ENCODE measurements at regions not wholly inside any gene's neighbourhood (a gene's known extent, or its start where the extent isn't known, plus 50 kb on each side); places are given as distances from the start of the nearest gene placed in this dataset.

- TF ChIP-seq PBX3 (IDR thresholded peaks at IDR 0.05) (no peak), EHMT2 (IDR thresholded peaks at IDR 0.05; ENCODE audit: low read depth) (no peak), ZFP36 (IDR thresholded peaks at IDR 0.05; ENCODE audit: borderline replicate concordance, partially characterized antibody) (peak; percentile 57), ZSCAN20 (CRISPR knock-in tag; IDR thresholded peaks at IDR 0.05) (no peak)
- H3K4me2 ChIP-seq, result no peak overlapping the region
- 0% methylated on average over 2 of the region's 3 CpGs for WGBS (ENCODE audit: missing lambda C conversion rate)
- peaks cover 3% of the 10 kb centered on the region; the same call in 1 of the 3 replicates for H3K9me3 ChIP-seq
- no peak for DNase-seq (ENCODE audit: low read depth in 1 of 2, low spot score in 1 of 2)
- CTCF ChIA-PET, result no interaction called here
- H3K27ac ChIP-seq, result no peak overlapping the region
- POLR2A ChIA-PET, result no interaction called here
- FAIRE-seq, result no peak
- ATAC-seq, result no peak
- no peaks in the 10 kb centered on the region for H3K4me1 ChIP-seq
- H3K4me3 ChIP-seq, result no peak overlapping the region
Observed at GRCh38 chr9:10899509-10899908, 286.7 kb upstream of the PTPRD start.

DNA sequence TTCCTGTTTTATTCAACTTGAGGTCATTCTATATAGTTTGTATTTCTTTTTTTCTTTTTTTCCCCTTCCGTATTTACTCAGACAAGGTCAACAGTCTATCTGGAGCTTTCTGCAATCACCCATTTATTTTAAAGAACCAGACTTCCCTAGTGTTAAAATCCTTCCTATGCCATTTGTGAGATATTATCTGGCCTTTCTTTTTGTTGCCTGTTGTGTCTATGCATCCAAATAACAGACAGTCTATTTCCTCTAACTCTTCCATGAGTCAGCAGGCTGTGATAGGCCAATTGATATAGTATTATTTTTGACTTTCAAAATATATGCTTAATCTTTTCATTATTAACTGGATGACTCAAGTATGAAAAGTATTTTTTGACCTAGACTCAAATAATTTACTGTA lies 291.2 kb upstream of the PTPRD start:
- Histone ChIP-seq H3K27ac (no peak overlapping the region), H3K9me3 (peaks cover 1% of the 10 kb centered on the region; the same call in 1 of the 3 replicates), H3K4me1 (no peaks in the 10 kb centered on the region), H3K4me3 (no peak overlapping the region), H3K4me2 (no peak overlapping the region)
- FAIRE-seq, result no peak
- WGBS (ENCODE audit: missing lambda C conversion rate), result 0% methylated on average over 1 of the region's 1 CpG
- no peak for ATAC-seq
- TF ChIP-seq FOSB (CRISPR knock-in tag; IDR thresholded peaks at IDR 0.05) (no peak), ZNF302 (CRISPR knock-in tag; IDR thresholded peaks at IDR 0.05) (no peak), PBX3 (IDR thresholded peaks at IDR 0.05) (no peak), ESRRA (IDR thresholded peaks at IDR 0.05; ENCODE audit: borderline replicate concordance, low read length) (no peak), NFE2L2 (conservative IDR thresholded peaks at IDR 0.05; ENCODE audit: low read length) (no peak), ZFP36 (IDR thresholded peaks at IDR 0.05; ENCODE audit: borderline replicate concordance, partially characterized antibody) (no peak), MYC (IDR thresholded peaks at IDR 0.05; ENCODE audit: borderline replicate concordance, low read length) (no peak)
- TF ChIP-seq, protein P1, sequence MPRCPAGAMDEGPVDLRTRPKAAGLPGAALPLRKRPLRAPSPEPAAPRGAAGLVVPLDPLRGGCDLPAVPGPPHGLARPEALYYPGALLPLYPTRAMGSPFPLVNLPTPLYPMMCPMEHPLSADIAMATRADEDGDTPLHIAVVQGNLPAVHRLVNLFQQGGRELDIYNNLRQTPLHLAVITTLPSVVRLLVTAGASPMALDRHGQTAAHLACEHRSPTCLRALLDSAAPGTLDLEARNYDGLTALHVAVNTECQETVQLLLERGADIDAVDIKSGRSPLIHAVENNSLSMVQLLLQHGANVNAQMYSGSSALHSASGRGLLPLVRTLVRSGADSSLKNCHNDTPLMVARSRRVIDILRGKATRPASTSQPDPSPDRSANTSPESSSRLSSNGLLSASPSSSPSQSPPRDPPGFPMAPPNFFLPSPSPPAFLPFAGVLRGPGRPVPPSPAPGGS (IDR thresholded peaks at IDR 0.05), result no peak
- ChIA-PET POLR2A (no interaction called here), CTCF (no interaction called here)
- no peak for DNase-seq (ENCODE audit: low read depth in 1 of 2, low spot score in 1 of 2)

DNA sequence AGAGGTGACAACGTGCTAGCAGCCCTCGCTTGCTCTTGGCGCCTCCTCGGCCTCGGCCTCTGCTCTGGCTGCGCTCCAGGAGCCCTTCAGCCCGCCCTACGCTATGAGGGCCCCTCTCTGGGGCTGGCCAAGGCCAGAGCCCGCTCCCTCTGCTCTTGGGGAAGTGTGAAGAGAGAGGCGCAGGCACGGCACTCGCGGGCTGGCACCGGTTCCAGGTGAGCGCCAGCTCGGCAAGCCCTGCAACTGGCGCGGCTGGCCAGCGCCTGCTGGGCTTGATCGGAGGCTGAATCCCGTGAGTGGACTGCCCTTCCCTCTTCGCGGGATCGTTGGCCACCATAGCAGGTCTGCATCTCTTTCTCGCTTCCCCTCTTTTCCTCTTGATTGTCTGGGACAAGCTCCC lies 298.0 kb upstream of the PTPRD start:
- no peak for DNase-seq (ENCODE audit: low read depth in 1 of 2, low spot score in 1 of 2)
- ATAC-seq, result no peak
- CTCF ChIA-PET, result no interaction called here
- Histone ChIP-seq H3K27ac (no peak overlapping the region), H3K4me3 (no peak overlapping the region), H3K9me3 (no peaks in the 10 kb centered on the region), H3K4me1 (no peaks in the 10 kb centered on the region), H3K4me2 (no peak overlapping the region)
- FAIRE-seq, result no peak
- POLR2A ChIA-PET, result no interaction called here
- WGBS (ENCODE audit: missing lambda C conversion rate), result 37% methylated on average over 25 of the region's 25 CpGs
- TF ChIP-seq, protein P1 (IDR thresholded peaks at IDR 0.05), result no peak
- no peak for TF ChIP-seq TFCP2L1 (CRISPR knock-in tag; IDR thresholded peaks at IDR 0.05)
- no peak for TF ChIP-seq SMC3 (IDR thresholded peaks at IDR 0.05)
- TF ChIP-seq PHF8 (IDR thresholded peaks at IDR 0.05; ENCODE audit: borderline replicate concordance, low read depth), result no peak
- no peak for TF ChIP-seq KDM5A (IDR thresholded peaks at IDR 0.05)
- TF ChIP-seq ZFP36 (IDR thresholded peaks at IDR 0.05; ENCODE audit: borderline replicate concordance, partially characterized antibody), result no peak
- TF ChIP-seq CEBPB (IDR thresholded peaks at IDR 0.05), result no peak
- no peak for TF ChIP-seq HOXB13 (CRISPR knock-in tag; IDR thresholded peaks at IDR 0.05; ENCODE audit: low read depth)
- no peak for TF ChIP-seq ZNF302 (CRISPR knock-in tag; IDR thresholded peaks at IDR 0.05)
- no peak for TF ChIP-seq JUN (IDR thresholded peaks at IDR 0.05)
- TF ChIP-seq NR3C1 (IDR thresholded peaks at IDR 0.05), result no peak
- no peak for TF ChIP-seq CHD4 (IDR thresholded peaks at IDR 0.05; ENCODE audit: borderline replicate concordance)
- TF ChIP-seq ZSCAN20 (CRISPR knock-in tag; IDR thresholded peaks at IDR 0.05), result no peak
- TF ChIP-seq, protein P2, sequence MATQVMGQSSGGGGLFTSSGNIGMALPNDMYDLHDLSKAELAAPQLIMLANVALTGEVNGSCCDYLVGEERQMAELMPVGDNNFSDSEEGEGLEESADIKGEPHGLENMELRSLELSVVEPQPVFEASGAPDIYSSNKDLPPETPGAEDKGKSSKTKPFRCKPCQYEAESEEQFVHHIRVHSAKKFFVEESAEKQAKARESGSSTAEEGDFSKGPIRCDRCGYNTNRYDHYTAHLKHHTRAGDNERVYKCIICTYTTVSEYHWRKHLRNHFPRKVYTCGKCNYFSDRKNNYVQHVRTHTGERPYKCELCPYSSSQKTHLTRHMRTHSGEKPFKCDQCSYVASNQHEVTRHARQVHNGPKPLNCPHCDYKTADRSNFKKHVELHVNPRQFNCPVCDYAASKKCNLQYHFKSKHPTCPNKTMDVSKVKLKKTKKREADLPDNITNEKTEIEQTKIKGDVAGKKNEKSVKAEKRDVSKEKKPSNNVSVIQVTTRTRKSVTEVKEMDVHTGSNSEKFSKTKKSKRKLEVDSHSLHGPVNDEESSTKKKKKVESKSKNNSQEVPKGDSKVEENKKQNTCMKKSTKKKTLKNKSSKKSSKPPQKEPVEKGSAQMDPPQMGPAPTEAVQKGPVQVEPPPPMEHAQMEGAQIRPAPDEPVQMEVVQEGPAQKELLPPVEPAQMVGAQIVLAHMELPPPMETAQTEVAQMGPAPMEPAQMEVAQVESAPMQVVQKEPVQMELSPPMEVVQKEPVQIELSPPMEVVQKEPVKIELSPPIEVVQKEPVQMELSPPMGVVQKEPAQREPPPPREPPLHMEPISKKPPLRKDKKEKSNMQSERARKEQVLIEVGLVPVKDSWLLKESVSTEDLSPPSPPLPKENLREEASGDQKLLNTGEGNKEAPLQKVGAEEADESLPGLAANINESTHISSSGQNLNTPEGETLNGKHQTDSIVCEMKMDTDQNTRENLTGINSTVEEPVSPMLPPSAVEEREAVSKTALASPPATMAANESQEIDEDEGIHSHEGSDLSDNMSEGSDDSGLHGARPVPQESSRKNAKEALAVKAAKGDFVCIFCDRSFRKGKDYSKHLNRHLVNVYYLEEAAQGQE (IDR thresholded peaks at IDR 0.05), result no peak
- TF ChIP-seq RAD21 (conservative IDR thresholded peaks at IDR 0.05 in 1 of 2, IDR thresholded peaks at IDR 0.05 in 1 of 2), result no peak
- no peak for TF ChIP-seq EP300 (IDR thresholded peaks at IDR 0.05)
- TF ChIP-seq, protein P3, sequence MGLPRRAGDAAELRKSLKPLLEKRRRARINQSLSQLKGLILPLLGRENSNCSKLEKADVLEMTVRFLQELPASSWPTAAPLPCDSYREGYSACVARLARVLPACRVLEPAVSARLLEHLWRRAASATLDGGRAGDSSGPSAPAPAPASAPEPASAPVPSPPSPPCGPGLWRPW (IDR thresholded peaks at IDR 0.05), result no peak
- no peak for TF ChIP-seq MYC (IDR thresholded peaks at IDR 0.05; ENCODE audit: borderline replicate concordance, low read length)
- no peak for TF ChIP-seq HDAC2 (IDR thresholded peaks at IDR 0.05)

Data from A549 (cell line).